NCI-H460 (cell line): ENCODE measurements at regions not wholly inside any gene's neighbourhood (a gene's known extent, or its start where the extent isn't known, plus 50 kb on each side); places are given as distances from the start of the nearest gene placed in this dataset.

Experiments
- DNase-seq: peaks from one replicate; pipeline ENCODE4 v3.0.0-alpha.2; 2016; ENCODE audit warnings: low read depth; ENCODE audit errors: extremely low read depth

- no peak for DNase-seq
Measured at GRCh38 chr20:24339210-24339641, 130.2 kb upstream of the SYNDIG1 start.

- no peak for DNase-seq
Measured at GRCh38 chr20:24337551-24337950, 131.9 kb upstream of the SYNDIG1 start.

DNA sequence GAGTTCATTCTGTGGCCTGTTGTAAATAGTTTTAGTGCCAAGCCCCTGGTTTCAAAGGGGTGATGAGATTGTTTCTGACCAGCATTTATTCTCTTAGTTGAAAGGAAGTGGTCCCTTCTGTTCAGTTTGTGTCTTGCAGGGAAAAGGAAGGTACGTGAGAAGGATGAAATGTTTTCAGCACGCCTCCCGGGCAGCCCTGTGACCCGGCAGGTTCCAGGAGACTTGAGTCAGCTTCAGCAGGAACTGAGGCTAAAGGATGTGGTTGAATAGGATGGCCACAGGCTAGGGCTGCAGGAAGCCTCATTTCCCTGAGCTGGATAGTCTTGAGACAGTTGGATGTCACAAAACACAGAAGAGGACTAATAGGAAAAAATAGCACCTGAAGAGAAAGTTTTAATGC, 132.4 kb upstream of the SYNDIG1 start:
- no peak for DNase-seq

- DNase-seq, result no peak
Measured at GRCh38 chr20:24334830-24335229, 134.6 kb upstream of the SYNDIG1 start.

DNA sequence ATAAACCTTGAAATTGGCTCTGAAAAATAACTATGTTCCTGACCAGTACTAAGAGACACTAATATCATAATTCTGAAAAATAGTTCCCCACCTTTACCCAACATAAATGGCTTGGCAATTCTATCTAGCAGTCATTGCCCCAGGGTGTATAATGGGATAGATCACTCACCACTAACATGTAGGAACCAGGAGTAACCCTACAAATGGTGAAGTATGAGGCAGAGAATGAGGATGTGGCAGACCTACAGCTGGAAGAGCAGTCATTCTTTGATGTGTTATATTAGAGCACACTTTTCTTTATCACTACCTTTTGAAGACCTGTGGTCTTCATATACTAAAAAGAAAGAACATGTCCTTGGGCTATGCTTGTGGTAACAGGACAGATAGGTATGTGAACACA, 136.5 kb upstream of the SYNDIG1 start:
- DNase-seq, result no peak

DNA sequence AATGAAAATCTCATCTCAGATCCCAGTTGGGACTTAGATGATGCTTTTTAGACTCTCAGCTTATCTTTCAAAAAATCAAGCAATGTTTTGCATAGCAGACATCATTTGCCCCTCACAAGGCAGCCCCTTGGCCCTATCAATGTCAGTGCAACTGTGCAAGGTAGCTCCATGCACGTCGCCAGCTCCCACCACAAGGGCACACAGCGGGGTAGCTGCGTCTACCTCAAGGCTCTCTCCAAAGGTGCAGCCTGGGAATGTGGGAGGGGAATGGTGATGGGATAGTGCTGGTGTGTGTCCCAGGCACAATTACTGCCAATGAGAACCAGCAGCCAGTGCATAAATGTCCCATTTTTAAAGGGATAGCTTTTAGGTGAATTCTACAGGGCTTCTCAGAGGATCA, 137.5 kb upstream of the SYNDIG1 start:
- DNase-seq, result no peak

GRCh38 chr20:24328901-24329300, 140.5 kb upstream of the SYNDIG1 start:
- DNase-seq, result no peak

DNA sequence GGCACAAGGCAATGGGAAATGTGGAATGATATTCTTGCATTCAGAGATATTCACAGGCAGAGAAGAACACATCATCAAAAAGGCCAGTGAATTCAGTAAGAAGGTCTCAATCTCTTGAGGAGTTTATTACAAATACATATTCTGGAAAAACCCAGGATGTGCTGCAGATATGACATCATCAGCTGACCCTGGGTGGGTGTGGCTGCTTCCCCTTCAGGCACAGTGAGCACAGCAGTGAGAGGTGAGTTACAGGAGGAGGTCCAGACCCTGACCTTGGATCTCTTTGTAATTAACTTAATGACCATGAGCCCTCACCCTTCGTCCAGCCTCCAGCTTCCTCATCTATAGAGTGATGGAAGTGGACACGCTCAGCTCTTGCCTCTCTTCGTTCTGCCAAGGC, 147.5 kb upstream of the SYNDIG1 start:
- no peak for DNase-seq

GRCh38 chr20:24318569-24319352, 150.7 kb upstream of the SYNDIG1 start:
- DNase-seq, result no peak

DNA sequence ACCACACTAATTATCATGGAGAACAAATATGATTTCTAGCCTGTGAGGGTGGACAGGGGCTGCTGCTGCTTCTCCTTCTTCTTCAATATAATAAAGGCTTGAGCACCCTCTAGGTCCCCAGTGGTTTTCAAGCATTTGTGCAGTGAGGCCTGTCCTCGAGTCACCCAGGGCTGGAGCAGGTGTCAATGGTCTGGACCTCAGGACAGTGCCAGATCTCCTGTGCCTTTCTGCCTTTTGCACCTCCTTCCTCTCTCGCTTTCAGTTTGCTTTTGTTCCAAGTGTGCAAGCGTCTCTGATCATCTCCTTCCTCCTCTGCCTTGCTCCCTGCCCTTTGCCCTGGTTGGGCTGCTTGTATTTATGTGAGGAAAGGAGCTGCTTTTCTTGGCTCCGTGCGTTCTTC, 152.2 kb upstream of the SYNDIG1 start:
- DNase-seq, result no peak

- DNase-seq, result no peak
Measured at GRCh38 chr20:24316731-24317130, 152.7 kb upstream of the SYNDIG1 start.

- DNase-seq, result no peak
Measured at GRCh38 chr20:24314053-24314452, 155.4 kb upstream of the SYNDIG1 start.

- DNase-seq, result no peak
Measured at GRCh38 chr20:24309596-24309995, 159.8 kb upstream of the SYNDIG1 start.

DNA sequence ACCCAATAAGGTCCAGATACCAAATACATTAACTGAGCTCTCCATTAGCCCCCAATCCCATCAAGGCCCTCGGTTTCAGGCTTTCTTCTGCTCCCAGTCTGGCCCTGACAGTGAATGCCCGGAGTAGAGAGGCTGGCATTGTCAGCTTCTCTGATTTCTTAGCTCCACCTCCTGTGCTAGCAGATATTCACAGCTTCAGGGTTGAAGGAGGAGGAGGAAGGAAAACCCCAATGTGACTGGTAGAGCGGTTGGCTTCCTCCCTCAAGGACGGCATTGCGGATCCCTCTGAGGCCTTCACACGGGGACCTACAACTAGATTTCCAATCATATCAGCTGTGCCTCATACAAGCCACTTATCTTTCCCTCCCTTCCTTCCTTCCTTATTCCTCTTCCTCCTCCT, 164.1 kb upstream of the SYNDIG1 start:
- no peak for DNase-seq

- no peak for DNase-seq
Measured at GRCh38 chr20:24304291-24304690, 165.1 kb upstream of the SYNDIG1 start.

DNA sequence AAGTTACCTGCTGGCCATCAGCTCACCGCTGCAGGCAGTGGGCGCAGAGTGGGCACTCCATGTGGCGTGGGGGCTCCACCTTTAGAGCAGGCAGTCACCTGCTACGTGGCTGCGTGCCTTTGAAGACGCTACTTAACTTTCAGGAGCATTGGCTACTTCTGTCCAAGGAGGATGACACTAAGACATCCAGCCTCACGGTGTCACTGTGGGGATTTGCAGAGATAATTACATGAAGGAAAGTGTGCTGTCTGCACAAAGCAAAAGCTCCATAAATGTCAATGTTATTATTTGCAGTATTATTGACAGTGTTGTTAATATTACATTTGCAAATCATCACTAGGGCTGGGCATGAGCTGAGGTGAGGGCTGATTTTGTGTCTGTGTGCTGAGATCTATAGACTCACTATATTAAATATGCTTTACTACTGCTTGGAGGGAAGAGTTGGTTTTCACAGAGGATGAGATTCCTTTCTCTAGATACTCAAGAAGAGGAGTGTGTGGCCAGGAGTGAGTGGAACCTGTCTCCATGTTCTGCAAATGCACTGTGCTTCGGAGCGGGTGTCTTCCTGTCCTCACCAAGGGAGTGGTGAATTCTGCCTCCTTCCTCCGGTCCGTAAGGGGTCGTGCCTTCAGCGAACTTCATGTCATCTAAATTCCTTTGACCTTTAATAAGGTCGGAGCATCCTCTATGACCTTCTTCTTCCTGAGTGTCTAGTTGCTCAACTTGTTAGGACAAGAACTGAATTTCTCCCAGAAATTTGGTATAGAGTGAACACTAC, 165.8 kb upstream of the SYNDIG1 start:
- DNase-seq, result no peak

DNA sequence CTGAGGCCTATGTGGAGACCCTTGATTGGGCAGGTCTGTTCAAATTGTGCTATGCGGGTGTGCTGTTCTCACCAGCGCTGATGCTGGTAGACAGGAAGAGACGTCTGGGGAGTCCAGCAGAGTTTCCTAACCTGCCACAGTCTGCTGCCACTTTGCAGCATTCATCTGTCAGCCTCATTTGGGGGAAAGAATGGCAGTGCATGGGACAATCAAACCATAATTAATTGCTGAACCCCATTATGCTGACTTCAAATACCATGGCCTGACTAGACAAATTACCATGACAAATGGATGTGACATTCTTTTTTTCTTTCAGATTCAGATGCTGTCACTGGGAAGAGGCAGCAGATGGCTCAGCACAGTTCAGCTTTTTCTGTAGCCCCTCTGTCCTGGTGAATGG, 171.4 kb upstream of the SYNDIG1 start:
- no peak for DNase-seq

- DNase-seq, result no peak
Measured at GRCh38 chr20:24296477-24297261, 172.8 kb upstream of the SYNDIG1 start.

DNA sequence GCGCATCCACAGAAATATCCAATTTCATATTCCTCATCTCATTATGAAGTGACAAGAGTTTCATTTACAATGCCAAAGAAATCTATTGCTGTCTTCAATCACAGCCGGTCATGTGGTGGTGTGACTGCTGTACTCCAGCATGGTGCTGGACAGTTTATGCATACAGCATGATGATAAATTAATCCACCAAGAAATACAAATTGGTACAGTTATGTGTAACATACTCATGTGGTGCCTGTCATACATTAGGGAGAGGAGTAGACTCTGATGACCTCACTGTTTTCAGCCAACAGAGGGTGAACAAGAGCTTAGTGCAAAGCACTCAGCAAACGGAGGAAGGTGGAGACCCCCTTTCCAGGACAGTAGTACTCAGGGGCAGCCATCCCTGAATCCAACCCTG, 178.4 kb upstream of the SYNDIG1 start:
- DNase-seq, result no peak

DNA sequence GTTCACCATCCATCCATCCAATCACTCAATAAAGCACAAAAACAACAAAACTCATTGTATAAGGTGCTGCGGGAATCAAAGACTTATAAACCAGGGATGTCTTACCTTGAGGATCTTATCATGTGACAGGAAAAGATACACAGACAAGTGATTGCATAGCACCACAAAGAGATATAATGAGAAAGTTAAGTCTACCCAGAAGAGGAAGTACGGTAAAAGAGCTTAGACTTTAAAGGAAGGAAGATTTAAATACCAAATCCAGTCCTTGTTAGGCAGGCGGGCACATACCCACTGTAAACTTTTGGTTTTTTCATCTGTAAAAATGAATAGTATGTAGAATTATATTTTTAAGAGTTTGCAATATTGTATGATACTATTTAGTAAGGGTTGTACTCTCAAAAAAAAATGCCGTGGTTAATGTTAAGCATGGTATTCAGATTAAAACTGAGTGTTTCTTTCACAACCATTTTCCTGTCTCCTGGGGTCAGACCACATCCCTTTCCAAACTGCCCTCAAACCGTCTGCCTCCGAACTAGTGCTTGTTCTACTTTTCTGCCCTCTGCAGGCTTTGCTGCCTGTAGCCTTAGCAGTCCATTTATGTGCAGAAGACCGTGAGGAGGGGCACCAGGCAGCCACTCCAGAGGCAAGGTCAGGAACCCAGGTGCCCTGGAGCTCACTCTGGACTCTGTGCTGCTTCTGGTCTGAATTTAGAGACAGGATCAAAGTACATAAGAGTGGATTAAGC, 179.5 kb upstream of the SYNDIG1 start:
- no peak for DNase-seq

DNA sequence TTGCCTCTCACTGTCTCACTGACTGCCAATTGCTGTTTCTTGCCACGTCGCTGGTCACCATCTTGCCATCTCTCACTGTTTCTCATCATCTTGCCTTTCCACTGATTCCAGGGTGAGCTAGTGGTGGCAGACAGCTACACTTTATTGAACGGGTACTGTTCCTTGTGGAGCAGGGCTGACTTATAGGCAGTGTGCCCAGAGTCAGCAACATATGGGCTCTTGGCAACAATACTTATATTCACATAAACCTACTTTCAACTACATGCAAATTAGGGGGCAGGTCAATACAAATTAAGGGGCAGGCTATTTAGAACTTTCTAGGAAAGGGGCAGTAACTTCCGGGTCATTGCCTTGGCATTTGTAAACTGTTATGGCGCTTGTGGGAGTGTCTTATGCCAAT, 186.2 kb upstream of the SYNDIG1 start:
- no peak for DNase-seq
